HG03045 (cell line): ENCODE measurements at regions not wholly inside any gene's neighbourhood (a gene's known extent, or its start where the extent isn't known, plus 50 kb on each side); places are given as distances from the start of the nearest gene placed in this dataset.

Experiments
- ATAC-seq: cut with Tn5 transposase; IDR thresholded peaks from one replicate; pipeline ENCODE4 v1.9.1; 2021; ENCODE audit warnings: mild to moderate bottlenecking, moderate library complexity; ENCODE audit not compliant: unreplicated experiment

DNA sequence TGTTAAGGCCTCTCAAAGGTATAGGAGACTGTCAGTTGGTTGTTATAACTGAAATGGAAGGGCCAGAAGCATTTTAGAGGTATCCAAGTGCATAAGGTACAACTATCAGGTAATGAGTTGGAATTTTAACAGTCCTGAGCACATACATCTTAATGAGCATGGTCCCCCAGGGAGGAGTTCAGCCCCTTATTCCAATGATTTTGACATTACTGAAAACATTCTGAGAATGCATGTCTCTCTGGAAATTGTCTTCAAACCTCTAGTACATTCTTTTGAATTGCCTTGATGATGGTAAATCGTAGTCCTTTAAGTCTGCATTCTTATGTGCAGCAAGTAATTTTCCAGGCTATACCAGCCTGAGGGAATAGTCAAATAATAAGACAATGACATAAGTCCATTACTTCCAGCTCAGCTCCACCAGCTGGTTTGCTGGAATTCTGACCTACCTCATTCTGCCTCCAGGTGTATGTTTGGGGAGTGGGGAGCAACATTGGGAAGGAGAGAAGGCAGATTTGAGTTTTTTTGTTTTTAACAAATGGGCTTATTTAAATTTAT, 239.2 kb downstream of the MSRB3 start:
- ATAC-seq: no peak

DNA sequence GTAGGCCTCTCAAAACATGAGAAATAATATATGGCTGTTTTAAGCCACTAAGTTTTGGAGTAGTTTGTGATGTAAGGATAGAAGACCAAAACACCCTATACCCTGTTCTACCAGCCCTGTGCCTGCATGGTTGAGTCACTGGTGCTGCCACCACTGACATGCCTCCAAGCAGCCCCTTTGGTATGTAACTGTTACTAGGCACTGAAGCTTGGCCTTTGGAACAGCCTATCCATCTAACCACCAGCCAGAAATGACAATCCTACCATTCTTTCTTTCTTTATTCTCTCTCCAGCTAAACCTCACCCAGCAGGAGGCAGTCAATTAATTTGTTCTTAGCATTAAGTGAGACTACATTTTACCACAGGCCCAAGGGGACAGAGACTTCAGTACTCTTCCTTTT, 240.3 kb downstream of the MSRB3 start:
- no peak for ATAC-seq

GRCh38 chr12:65520658-65521057, 242.2 kb downstream of the MSRB3 start:
- no peak for ATAC-seq

GRCh38 chr12:65522956-65523860, 244.7 kb downstream of the MSRB3 start:
- ATAC-seq: no peak

DNA sequence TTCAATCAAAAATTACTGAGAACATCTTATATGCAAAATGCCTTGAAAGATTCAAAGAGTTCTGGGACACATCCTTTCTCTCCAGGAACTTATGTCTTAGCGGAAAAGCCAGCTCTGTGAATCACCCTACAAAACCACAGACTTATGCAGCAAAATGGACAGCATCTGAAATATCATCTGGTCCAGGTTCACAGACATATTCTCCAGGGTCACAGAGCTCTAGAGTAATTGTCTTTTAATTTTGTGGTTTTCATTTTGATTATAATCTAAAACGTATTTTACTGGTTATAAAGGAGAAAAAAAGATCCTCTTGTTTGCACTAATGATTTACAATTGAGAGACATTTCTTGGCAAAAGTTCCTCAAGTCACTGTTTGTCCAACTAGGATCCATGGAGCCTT, 246.2 kb downstream of the MSRB3 start:
- ATAC-seq: no peak

DNA sequence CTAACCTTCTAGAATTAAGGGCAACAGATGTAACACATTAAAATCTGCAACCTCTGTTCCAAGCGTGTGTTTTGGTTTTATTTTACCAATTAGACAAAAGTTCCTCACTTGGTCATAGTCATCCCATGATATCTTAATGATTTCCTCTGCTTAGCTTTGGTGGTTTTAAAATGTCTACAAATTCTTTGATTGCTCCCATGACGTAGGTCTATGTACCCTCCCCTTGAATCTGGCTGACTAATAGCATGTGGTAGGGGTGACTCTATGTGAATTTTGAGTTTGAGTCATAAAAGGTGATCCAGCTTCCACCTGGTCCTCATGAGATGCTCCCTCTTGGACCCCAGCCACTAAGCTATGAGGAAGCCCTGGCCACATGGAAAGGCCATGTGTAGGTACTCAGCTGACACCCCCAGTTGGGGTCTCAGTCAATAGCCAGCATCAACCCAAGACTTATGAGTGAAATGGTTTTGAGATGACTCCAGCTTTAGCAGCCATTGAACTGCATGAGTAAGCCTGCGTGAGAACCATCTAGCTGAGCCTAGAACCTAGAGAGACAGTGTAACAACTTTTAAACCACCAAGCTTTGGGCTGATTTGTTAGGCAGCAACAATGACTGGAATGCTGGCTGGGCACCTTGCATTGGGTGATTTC, 247.1 kb downstream of the MSRB3 start:
- no peak for ATAC-seq

- ATAC-seq: no peak
Observed at GRCh38 chr12:65526311-65526710, 247.8 kb downstream of the MSRB3 start.

- no peak for ATAC-seq
Observed at GRCh38 chr12:65528127-65528526, 249.6 kb downstream of the MSRB3 start.

DNA sequence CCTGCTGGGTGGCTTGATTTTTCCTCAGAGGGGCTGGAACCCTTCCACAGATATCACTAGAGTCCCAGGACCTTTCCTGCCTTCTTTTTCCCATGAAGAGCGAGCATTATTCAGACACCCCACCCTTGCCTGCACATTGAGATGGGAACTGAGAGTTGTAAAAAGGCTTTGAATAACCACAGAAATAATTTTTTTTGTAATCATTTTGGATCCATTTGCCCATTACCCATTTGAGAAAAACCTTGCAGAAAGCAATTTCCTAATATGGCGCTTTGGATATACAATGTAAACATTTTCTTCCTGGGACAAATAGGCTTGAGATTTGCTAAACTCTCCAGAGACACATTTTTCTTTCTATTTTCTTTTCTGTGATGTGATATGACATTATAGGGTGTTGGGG, 250.6 kb downstream of the MSRB3 start:
- ATAC-seq: no peak

DNA sequence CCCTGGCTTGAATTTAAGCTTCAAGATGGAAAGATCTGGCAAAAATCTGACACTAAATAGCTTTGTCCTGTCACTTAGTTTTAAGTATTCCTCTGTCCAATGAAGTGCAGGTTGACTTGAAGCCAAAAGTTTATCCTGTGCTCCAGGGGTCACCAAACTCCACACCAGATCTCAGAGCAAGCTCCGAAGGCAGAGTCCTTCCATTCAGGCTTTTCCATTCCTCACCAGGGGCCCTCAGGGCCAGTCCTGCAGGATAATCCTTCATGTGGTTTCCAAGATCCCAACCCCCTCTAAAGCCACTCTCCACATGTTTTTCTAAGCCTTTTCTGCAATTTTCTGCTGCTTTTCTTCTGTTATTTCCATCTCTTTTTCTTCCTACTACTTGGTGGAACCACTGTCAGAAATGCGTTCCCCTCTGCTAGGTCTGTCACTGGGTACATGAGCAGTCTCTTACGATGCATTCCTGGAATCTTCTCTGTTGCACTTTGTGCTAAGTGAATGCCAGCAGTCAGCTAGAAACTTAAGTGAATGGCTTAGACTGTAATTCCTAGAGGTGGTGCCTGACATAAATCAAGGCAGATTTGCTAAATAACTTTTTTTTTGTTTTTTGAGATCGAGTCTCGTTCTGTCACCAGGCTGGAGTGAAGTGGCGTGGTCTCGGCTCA, 251.4 kb downstream of the MSRB3 start:
- no peak for ATAC-seq

- ATAC-seq: no peak
Observed at GRCh38 chr12:65532162-65532561, 253.7 kb downstream of the MSRB3 start.

DNA sequence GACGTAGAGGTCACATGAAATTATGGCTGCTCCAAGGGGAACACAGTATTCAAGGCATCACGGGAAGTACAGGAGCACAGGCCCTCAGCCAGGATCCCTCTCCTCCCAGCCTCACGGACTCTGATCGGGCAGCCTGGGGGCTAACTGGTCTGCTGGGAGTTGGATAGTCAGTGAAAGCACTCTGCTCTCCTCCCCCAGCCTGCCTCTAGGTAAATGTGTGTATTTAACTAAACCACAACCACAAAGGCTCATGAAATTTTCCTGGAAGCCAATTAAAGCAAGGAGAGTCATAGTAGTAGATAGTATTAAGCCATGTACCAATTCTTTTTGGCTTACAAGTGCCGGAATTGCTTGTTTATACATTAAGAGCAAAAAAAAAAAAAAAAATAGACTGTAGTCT, 254.3 kb downstream of the MSRB3 start:
- no peak for ATAC-seq

DNA sequence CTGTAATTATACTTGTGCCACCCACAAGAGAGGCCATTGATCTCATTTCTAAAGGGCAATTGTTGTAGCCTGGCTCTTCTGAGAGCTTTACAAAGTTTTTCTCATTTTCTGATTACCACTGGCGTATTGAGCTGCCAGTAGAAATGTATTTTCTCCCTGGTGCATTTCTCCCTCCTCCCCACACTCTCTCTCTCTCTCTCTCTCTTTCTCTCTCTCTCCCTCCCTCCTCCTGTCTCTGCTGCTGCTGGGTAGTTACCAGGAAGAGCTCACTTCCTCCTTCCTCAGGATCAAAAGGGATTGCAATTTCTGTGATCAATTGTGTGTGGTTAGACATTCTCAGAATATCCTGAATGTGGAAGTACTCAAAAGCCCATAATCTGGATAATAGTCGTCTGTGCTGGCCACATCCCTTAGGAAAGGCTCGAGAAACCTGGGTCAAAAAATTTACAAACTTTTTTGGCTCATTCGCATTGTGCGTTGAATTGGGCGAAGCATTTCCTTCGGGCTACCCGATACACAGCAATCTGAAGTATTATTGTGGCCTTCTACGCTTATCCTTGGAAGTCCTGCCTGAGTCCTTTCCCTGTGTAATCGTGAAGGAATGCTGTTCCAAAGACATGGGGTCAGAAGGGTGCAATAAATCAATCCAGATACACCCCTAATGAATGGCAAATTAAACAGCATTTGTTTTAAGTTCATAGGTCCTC, 254.8 kb downstream of the MSRB3 start:
- no peak for ATAC-seq

- no peak for ATAC-seq
Observed at GRCh38 chr12:65534238-65534841, 255.9 kb downstream of the MSRB3 start.

- no peak for ATAC-seq
Observed at GRCh38 chr12:65535946-65536345, 257.5 kb downstream of the MSRB3 start.

- no peak for ATAC-seq
Observed at GRCh38 chr12:65536351-65536750, 257.9 kb downstream of the MSRB3 start.

DNA sequence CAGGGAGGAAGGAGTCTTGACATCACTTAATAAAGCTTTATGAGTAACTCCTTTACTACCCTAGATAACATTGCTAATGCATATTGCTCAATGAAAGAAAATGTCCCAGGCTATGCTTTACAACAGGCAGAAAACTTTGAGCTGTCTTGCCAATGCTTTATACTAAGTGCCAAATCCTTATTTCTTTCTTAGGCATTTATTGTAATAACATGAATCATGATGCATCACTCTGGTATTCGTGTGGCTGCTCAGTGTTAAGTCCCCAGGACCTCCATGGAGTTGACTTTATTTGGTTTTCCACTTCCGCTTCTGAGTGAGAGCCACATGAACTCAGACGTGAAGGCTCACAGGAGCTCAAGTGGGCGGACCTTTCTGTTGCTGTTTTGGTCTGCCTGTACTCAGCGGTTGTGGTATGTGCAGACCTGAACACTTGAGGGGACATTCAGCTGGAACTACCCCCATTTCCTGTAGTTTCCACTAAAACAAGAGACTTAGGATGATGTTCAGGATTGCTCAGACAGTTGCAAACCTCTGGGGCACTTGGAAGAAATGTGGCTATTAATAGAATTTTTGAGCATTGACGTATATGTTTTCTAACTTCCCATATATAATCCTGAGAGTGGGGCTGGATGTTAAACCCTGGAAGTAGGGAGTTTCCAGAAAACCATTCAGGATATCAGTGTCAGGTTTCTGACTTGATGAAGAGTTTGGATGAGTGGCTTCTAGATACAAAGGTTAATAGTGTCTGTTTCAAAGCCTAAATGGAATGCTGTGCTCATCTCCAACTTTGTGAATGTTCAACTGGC, 258.6 kb downstream of the MSRB3 start:
- no peak for ATAC-seq

DNA sequence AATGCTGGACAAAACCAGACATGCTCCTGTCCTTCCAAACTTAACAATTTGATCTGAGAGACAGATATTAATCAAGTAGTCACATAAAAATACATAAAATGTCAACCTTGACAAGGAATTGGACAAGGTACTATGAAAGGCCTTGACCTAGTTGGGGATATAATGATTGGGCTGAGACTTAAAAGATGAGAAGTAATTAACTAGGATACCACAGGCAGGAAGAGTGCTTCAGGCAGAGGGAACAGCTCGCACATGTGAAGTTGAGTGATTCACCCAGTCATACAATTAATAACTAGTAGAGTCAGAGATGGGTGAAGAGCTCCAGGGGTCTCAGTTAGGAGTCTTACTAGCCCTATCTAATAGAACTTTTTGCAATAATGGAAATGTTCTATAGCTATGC, 259.5 kb downstream of the MSRB3 start:
- ATAC-seq: no peak

DNA sequence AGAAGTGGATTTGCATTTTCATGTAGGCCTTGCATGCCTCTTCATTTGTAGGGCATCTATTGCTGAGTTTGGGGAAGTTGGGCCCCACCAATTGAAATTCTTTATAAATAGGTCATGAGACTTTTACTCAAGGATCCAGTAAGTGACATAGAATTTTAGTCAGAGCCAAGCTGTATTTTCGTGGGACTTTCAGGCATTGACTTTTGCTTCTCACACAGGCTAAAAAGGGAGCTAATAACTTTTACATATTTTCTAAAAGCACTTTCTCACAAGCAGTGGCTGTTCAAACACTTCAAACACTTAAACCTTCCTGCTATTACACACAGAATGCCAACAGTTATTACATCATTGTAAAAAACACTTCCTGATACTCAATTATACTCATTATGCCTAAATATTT, 260.5 kb downstream of the MSRB3 start:
- ATAC-seq: no peak

- no peak for ATAC-seq
Observed at GRCh38 chr12:65540140-65540539, 261.7 kb downstream of the MSRB3 start.
